ENCODE measurements at regions not wholly inside any gene's neighbourhood (a gene's known extent, or its start where the extent isn't known, plus 50 kb on each side); places are given as distances from the start of the nearest gene placed in this dataset.

DNA sequence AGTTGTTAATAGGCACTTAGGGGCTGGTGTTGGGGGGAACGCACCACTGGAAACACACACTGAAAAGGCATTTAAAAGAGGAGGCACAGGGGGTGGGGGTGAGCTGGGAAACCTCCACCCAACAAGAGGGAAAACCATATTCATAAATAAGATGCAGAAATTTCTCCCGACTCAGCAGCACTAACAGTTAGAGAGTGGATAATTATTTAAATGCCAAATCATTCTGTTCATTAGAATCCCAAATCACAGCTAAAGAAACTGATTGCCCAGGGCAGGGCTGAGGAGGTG lies 60.7 kb upstream of the FAM222A start:
- Histone ChIP-seq H3K9me3 (replicated peaks in 1 of 2; ENCODE audit: control insufficient read depth in 1 of 2, insufficient read depth in 1 of 2, low read length in 2 of 2) (no peaks in the 10 kb centered on the region), H3K4me2 (replicated peaks; ENCODE audit: extremely low read depth, low read length, poor library complexity, severe bottlenecking) (no peak overlapping the region), H3K79me2 (ENCODE audit: insufficient read depth, low read length) (no peaks in the 10 kb centered on the region), H3K4me3 (replicated peaks in 1 of 3; ENCODE audit: low read depth in 2 of 3, low read length in 3 of 3) (no peak overlapping the region), H2AFZ (ENCODE audit: insufficient read depth, low read depth, low read length, poor library complexity, severe bottlenecking) (no peak overlapping the region), H4K20me1 (ENCODE audit: insufficient read depth, low read length) (no peaks in the 10 kb centered on the region), H3K27ac (ENCODE audit: low read depth in 1 of 2, low read length in 2 of 2) (no peak overlapping the region), H3K9ac (ENCODE audit: insufficient read depth, low read length, poor library complexity, severe bottlenecking) (no peak overlapping the region), H3K36me3 (replicated peaks in 1 of 2; ENCODE audit: control insufficient read depth in 1 of 2, insufficient read depth in 2 of 2, low read length in 2 of 2) (no peaks in the 10 kb centered on the region), H3K27me3 (ENCODE audit: control insufficient read depth in 2 of 2, insufficient read depth in 2 of 2, low read length in 2 of 2) (no peaks in the 10 kb centered on the region), H3K4me1 (ENCODE audit: control insufficient read depth in 1 of 2, insufficient read depth in 2 of 2, low read length in 2 of 2) (no peaks in the 10 kb centered on the region)
- no CpG with 5 or more reads among the region's 2 CpGs for WGBS (ENCODE audit: insufficient coverage)
- no peak for TF ChIP-seq CTCF (IDR thresholded peaks at IDR 0.05)
- no peak for DNase-seq
- Mint-ChIP-seq H3K36me3 (no peaks in the 10 kb centered on the region), H3K27ac (peak overlapping the region in 1 of 7 donors; percentile 54), H3K4me1 (no peaks in the 10 kb centered on the region), H3K9me3 (no peaks in the 10 kb centered on the region), H3K4me3 (no peak overlapping the region), H3K27me3 (ENCODE audit: low read depth in 3 of 3) (peaks cover 8 to 20% (median 8%) of the 10 kb centered on the region in 3 donors)
- intact Hi-C loops (cut with micrococcal nuclease): no loop called here

GRCh38 chr12:109653890-109654289 lies 59.7 kb upstream of the FAM222A start:
- H3K27me3 Mint-ChIP-seq (ENCODE audit: low read depth in 3 of 3): peaks cover 4 to 16% (median 8%) of the 10 kb centered on the region in 3 donors
- H3K36me3 Mint-ChIP-seq: no peaks in the 10 kb centered on the region

More at GRCh38 chr12:109653890-109654289, 59.7 kb upstream of the FAM222A start:
- H2AFZ ChIP-seq (ENCODE audit: insufficient read depth, low read depth, low read length, poor library complexity, severe bottlenecking): no peak overlapping the region
- H3K27me3 ChIP-seq (ENCODE audit: control insufficient read depth in 2 of 2, insufficient read depth in 2 of 2, low read length in 2 of 2): no peaks in the 10 kb centered on the region
- no peak overlapping the region for H3K4me2 ChIP-seq (replicated peaks; ENCODE audit: extremely low read depth, low read length, poor library complexity, severe bottlenecking)
- DNase-seq: no peak
- intact Hi-C loops (cut with micrococcal nuclease): no loop called here
- H3K9me3 ChIP-seq (replicated peaks in 1 of 2; ENCODE audit: control insufficient read depth in 1 of 2, insufficient read depth in 1 of 2, low read length in 2 of 2): no peaks in the 10 kb centered on the region
- H3K36me3 ChIP-seq (replicated peaks in 1 of 2; ENCODE audit: control insufficient read depth in 1 of 2, insufficient read depth in 2 of 2, low read length in 2 of 2): no peaks in the 10 kb centered on the region
- TF ChIP-seq CTCF (IDR thresholded peaks at IDR 0.05): no peak
- no peak overlapping the region for H3K27ac ChIP-seq (ENCODE audit: low read depth in 1 of 2, low read length in 2 of 2)
- WGBS (ENCODE audit: insufficient coverage): 71% methylated on average over 3 of the region's 7 CpGs
- H3K79me2 ChIP-seq (ENCODE audit: insufficient read depth, low read length): no peaks in the 10 kb centered on the region
- no peaks in the 10 kb centered on the region for H3K9me3 Mint-ChIP-seq
- H3K4me1 ChIP-seq (ENCODE audit: control insufficient read depth in 1 of 2, insufficient read depth in 2 of 2, low read length in 2 of 2): no peaks in the 10 kb centered on the region
- no peak overlapping the region for H3K9ac ChIP-seq (ENCODE audit: insufficient read depth, low read length, poor library complexity, severe bottlenecking)
- H3K27ac Mint-ChIP-seq: no peak overlapping the region
- H3K4me3 Mint-ChIP-seq: no peak overlapping the region
- no peak overlapping the region for H3K4me3 ChIP-seq (replicated peaks in 1 of 3; ENCODE audit: low read depth in 2 of 3, low read length in 3 of 3)
- H4K20me1 ChIP-seq (ENCODE audit: insufficient read depth, low read length): no peaks in the 10 kb centered on the region
- no peaks in the 10 kb centered on the region for H3K4me1 Mint-ChIP-seq

Measured in CD14-positive monocyte (primary cell).